ENCODE measurements at regions not wholly inside any gene's neighbourhood (a gene's known extent, or its start where the extent isn't known, plus 50 kb on each side); places are given as distances from the start of the nearest gene placed in this dataset.

DNA sequence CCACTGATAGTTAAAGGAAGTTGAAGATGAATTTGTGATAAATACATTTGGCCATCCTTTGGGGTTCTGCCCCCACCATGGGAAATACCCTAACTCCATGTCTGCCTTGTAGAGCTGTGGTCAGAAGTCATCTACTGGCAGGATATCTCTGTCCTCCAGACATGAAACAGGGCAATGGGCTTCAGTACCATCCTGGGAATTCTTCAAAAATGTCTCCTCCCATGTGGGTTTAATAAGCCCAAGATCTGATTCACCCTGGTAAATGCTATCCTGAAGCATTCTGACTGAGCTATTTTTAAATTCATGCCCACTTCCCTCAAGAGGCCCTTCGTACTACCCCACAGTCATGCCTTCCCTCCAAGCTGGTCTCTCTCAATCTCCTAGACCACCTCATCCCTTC is 113.7 kb upstream of the SLC25A36 start:
- intact Hi-C loops (cut with micrococcal nuclease), result no loop called here
- H3K36me3 Mint-ChIP-seq (ENCODE audit: low read depth), result no peaks in the 10 kb centered on the region
- peaks cover 4% of the 10 kb centered on the region for H3K4me1 Mint-ChIP-seq (ENCODE audit: low read depth)
- H3K27ac Mint-ChIP-seq, result no peak overlapping the region
- no peak overlapping the region for H3K4me3 Mint-ChIP-seq (ENCODE audit: low read depth)
- H3K9me3 Mint-ChIP-seq, result no peaks in the 10 kb centered on the region
- DNase-seq (ENCODE audit: low spot score), result no peak
- H3K27me3 Mint-ChIP-seq (ENCODE audit: low read depth), result peaks cover 6% of the 10 kb centered on the region

DNA sequence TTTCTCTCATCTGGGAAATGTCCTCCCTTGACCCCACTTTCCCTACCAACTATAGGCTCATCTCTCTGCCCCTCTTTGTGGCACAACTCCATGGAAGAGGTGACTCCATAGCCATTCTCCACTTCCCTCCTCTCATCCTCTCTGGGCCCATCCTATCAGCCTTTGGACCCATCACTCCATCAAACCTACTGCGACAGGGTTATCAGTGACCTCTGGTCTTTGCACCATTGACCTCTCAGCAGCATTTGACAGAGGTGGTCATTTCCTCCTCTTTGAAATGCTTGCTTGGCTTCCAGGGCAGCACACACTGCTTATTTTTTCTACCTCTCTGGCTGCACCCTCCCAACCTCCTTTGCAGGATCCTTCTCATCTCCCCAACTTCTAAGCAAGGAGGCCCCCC is 113.1 kb upstream of the SLC25A36 start:
- Mint-ChIP-seq H3K27me3 (ENCODE audit: low read depth) (peaks cover 8% of the 10 kb centered on the region), H3K27ac (no peak overlapping the region), H3K9me3 (no peaks in the 10 kb centered on the region), H3K36me3 (ENCODE audit: low read depth) (no peaks in the 10 kb centered on the region), H3K4me3 (ENCODE audit: low read depth) (no peak overlapping the region), H3K4me1 (ENCODE audit: low read depth) (peaks cover 6% of the 10 kb centered on the region)
- intact Hi-C loops (cut with micrococcal nuclease), result no loop called here
- no peak for DNase-seq (ENCODE audit: low spot score)

DNA sequence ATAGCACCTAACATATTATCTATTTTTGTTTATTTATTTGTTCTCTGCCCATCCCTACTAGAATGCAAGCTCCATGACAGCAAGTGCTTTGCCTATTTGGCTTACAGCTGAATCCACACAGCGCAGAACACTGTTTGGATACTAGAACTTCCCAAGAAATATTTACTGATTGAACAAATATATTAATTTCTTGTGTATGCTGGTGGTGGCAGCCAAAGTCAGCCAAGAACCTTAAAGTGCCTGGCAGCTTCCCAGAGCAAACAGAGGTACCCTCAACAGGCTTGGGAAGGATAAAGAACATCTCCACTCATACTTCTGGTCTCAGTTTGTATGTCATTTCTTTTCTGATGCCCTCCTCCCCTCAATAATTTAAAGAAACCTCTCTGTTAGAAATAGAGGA is 111.8 kb upstream of the SLC25A36 start:
- H3K4me3 Mint-ChIP-seq (ENCODE audit: low read depth), result no peak overlapping the region
- intact Hi-C loops (cut with micrococcal nuclease), result no loop called here
- H3K27me3 Mint-ChIP-seq (ENCODE audit: low read depth), result peaks cover 16% of the 10 kb centered on the region
- peaks cover 8% of the 10 kb centered on the region for H3K4me1 Mint-ChIP-seq (ENCODE audit: low read depth)
- H3K27ac Mint-ChIP-seq, result no peak overlapping the region
- no peak for DNase-seq (ENCODE audit: low spot score)
- no peaks in the 10 kb centered on the region for H3K9me3 Mint-ChIP-seq
- H3K36me3 Mint-ChIP-seq (ENCODE audit: low read depth), result no peaks in the 10 kb centered on the region

DNA sequence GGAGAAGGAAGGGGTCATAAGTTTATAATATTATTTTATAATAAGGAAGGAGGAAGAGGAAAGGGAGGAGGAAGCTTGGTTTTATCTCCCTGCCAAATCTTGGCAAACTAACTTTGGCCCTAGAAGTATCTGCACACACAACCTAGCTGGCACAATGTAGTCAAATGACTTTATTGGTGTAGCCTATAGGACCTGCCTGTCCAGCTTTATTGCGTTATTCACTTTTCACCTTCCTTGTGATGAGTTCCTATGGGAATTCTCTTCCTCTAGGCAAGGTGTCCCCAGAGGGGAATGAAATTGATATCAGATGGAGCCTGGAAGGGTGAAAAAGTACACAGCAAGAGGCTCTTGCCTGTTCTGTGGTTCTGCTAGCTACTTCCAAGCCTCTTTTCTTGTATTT is 111.2 kb upstream of the SLC25A36 start:
- Mint-ChIP-seq H3K9me3 (no peaks in the 10 kb centered on the region), H3K27me3 (ENCODE audit: low read depth) (peaks cover 20% of the 10 kb centered on the region)

DNA sequence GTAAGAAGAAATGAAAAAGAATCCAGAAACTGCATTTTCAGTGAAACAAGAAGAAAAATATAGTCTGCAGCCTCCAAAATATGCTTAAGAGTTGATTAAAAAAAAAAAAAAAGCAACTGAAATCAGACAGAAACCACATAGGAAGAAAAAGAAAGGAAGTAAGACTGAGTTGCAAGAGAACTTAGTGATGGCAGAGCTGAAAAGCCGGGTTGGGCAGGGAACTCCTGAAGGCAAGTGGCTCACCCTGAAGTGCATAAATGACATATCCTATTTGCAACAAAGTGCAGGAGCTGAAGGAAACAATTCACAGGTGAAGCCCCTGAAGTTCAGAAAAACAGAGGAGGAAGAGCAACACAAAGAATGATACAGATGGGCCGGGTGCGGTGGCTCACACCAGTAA is 108.8 kb upstream of the SLC25A36 start:
- Mint-ChIP-seq H3K9me3 (no peaks in the 10 kb centered on the region), H3K27me3 (ENCODE audit: low read depth) (peaks cover 20% of the 10 kb centered on the region), H3K27ac (no peak overlapping the region), H3K36me3 (ENCODE audit: low read depth) (no peaks in the 10 kb centered on the region), H3K4me1 (ENCODE audit: low read depth) (peaks cover 8% of the 10 kb centered on the region), H3K4me3 (ENCODE audit: low read depth) (no peak overlapping the region)
- intact Hi-C loops (cut with micrococcal nuclease), result no loop called here
- no peak for DNase-seq (ENCODE audit: low spot score)

More for the DNA sequence above, 111.2 kb upstream of the SLC25A36 start:
- H3K4me3 Mint-ChIP-seq (ENCODE audit: low read depth), result no peak overlapping the region
- intact Hi-C loops (cut with micrococcal nuclease), result no loop called here
- no peaks in the 10 kb centered on the region for H3K36me3 Mint-ChIP-seq (ENCODE audit: low read depth)
- no peak overlapping the region for H3K27ac Mint-ChIP-seq
- peaks cover 8% of the 10 kb centered on the region for H3K4me1 Mint-ChIP-seq (ENCODE audit: low read depth)
- DNase-seq (ENCODE audit: low spot score), result no peak

DNA sequence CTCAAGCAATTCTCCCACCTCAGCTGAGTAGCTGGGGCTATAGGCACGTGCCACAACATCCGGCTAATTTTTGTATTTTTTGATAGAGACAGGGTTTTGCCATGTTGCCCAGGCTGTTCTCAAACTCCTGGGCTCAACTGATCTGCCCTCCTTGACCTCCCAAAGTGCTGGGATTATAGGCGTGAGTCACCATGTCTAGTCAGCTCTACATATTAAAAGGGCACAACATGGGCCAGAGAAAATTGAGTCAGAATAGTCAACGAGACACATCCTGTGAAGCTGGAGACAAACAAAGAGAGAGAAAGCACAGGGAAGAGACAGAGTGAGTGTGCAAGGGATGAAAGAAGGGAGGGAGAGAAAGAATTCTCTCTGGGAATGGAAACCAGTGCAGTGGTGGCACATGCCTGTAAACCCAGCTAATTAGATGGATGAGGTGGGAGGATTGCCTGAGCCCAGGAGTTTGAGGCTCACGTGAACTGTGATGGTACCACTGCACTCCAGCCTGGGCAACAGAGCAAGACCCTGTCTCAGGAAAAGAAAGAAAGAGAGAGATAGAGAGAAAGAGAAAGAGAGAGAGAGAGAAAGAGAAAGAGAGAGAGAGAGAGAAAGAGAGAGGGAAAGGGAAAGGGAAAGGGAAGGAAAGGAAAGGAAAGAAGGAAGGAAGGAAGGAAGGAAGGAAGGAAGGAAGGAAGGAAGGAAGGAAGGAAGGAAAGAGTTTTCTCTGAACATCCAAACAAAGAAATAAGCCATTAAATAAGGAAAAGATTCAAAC is 107.2 kb upstream of the SLC25A36 start:
- H3K4me1 Mint-ChIP-seq (ENCODE audit: low read depth), result peaks cover 8% of the 10 kb centered on the region
- no peaks in the 10 kb centered on the region for H3K9me3 Mint-ChIP-seq
- no peak for DNase-seq (ENCODE audit: low spot score)
- H3K36me3 Mint-ChIP-seq (ENCODE audit: low read depth), result no peaks in the 10 kb centered on the region
- no peak overlapping the region for H3K4me3 Mint-ChIP-seq (ENCODE audit: low read depth)
- intact Hi-C loops (cut with micrococcal nuclease), result no loop called here
- H3K27me3 Mint-ChIP-seq (ENCODE audit: low read depth), result peaks cover 20% of the 10 kb centered on the region
- H3K27ac Mint-ChIP-seq, result no peak overlapping the region

DNA sequence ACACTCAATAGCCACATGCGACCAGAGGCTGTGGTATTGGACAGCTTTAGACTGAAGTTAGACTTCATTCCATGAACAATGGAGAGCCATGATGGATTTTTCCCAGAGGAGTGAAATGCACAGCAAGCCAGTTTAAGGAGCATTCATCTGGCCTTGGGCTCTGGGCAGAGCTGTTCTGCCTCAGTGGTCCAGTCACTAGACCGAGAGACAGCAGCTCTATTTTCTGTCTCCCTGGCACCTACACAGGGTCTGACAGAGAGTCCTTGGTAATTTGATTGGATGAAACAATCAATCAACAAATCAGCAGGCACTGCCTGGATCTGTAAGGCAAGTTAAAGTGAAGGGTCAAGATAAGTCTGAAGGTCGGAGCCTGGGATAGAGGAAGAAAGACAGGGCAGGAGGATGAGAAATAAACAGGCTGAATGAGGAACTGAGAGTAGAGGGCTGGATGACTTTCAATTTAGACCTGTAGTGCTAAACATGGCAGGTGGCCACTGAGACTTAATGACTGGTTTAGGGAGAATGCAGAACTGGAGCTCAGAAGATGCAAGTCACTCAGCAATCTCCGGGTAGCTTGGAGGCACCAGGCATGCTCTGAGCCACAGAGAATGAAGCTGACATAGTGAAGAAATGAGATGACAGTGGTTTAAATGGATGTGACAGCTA is 98.5 kb upstream of the SLC25A36 start:
- DNase-seq (ENCODE audit: low spot score), result no peak
- Mint-ChIP-seq H3K4me1 (ENCODE audit: low read depth) (peaks cover 15% of the 10 kb centered on the region), H3K9me3 (no peaks in the 10 kb centered on the region), H3K4me3 (ENCODE audit: low read depth) (no peak overlapping the region), H3K27me3 (ENCODE audit: low read depth) (peaks cover 14% of the 10 kb centered on the region), H3K36me3 (ENCODE audit: low read depth) (no peaks in the 10 kb centered on the region), H3K27ac (no peak overlapping the region)
- intact Hi-C loops (cut with micrococcal nuclease), result no loop called here

DNA sequence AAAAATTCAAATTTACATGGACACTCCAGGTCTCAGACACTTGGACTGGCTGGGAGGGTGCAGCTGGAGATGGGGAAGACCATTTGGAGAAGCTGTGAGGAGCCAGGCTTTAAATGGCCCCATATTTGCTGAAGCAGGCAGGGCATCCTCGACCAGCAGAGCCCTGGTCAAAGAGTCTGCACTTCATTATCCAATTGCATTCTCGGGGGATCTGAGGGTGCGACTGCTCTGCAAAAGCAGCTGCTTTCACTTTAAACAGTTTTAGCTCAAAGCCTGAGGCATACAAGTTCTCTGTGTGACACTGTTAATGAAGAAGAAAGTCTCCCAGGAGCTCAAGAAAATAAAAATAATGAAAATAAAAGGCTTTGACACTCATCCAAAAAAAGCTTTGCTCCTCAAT is 98.0 kb upstream of the SLC25A36 start:
- Mint-ChIP-seq H3K9me3 (no peaks in the 10 kb centered on the region), H3K27ac (no peak overlapping the region), H3K4me3 (ENCODE audit: low read depth) (no peak overlapping the region), H3K36me3 (ENCODE audit: low read depth) (no peaks in the 10 kb centered on the region), H3K27me3 (ENCODE audit: low read depth) (peaks cover 15% of the 10 kb centered on the region), H3K4me1 (ENCODE audit: low read depth) (peaks cover 15% of the 10 kb centered on the region)
- no peak for DNase-seq (ENCODE audit: low spot score)
- intact Hi-C loops (cut with micrococcal nuclease), result no loop called here

DNA sequence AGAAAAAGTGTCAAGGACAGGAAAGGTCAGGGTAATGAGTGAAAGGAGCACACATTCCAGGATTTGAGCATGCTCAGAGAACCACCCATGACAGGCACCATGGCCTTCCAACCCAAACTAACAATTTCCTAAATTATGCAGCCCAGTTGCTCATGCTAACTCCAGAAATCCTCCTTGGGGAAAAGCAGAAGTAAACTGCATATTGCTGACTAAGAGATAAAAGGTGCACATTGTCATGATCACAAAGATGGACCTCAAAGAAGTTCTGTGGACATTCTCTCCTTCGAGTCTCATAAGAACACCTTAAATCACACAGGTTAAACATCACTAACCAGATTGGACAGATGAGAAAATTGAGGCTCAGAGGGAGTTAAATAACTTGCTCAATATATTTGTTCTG is 97.6 kb upstream of the SLC25A36 start:
- Mint-ChIP-seq H3K4me3 (ENCODE audit: low read depth) (no peak overlapping the region), H3K27me3 (ENCODE audit: low read depth) (peaks cover 19% of the 10 kb centered on the region), H3K27ac (no peak overlapping the region), H3K9me3 (no peaks in the 10 kb centered on the region), H3K36me3 (ENCODE audit: low read depth) (no peaks in the 10 kb centered on the region), H3K4me1 (ENCODE audit: low read depth) (peaks cover 15% of the 10 kb centered on the region)
- intact Hi-C loops (cut with micrococcal nuclease), result no loop called here
- no peak for DNase-seq (ENCODE audit: low spot score)

DNA sequence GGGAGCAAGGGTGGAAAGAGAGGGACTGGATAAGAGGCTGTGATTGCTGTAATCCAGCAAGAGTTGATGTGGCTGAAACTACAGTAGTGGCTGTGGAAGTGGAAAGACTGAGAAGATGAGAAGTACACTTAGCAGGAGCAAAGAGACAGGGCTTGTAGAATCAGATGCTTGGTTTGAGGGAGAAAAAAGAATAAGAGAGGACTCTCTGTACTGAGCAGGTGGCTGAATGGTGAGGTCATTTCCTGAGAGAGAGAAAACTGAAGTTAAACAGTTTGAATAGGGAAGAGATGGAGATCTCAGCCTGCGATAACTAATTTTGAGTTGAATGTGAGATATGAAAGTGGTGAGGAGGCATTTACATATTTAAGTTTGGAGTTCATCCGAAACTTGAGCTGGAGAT is 95.8 kb upstream of the SLC25A36 start:
- H3K4me1 Mint-ChIP-seq (ENCODE audit: low read depth), result peaks cover 15% of the 10 kb centered on the region
- H3K27me3 Mint-ChIP-seq (ENCODE audit: low read depth), result peaks cover 25% of the 10 kb centered on the region
- DNase-seq (ENCODE audit: low spot score), result no peak
- intact Hi-C loops (cut with micrococcal nuclease), result no loop called here
- H3K27ac Mint-ChIP-seq, result no peak overlapping the region
- H3K36me3 Mint-ChIP-seq (ENCODE audit: low read depth), result no peaks in the 10 kb centered on the region
- H3K9me3 Mint-ChIP-seq, result no peaks in the 10 kb centered on the region
- no peak overlapping the region for H3K4me3 Mint-ChIP-seq (ENCODE audit: low read depth)

DNA sequence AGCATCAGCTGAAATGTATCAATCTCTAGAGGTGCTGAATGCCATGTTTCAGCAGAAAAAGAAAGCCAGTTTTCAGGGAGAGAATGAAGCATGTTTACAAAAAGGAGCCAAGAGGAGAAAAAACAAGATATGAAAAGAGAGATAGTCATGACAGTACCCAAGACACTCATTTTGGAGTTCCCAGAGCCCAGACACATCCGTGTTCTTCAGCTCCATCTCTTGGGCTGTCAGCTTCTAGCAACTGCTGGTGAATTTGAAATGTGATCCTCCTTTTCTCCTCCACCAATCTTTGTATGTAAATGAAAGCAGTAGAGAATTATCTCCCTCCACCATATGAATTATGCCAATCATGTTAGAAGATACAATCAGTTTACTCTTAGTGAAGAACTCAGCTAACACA is 93.0 kb upstream of the SLC25A36 start:
- no peak overlapping the region for H3K4me3 Mint-ChIP-seq (ENCODE audit: low read depth)
- no peak overlapping the region for H3K27ac Mint-ChIP-seq
- intact Hi-C loops (cut with micrococcal nuclease), result no loop called here
- H3K36me3 Mint-ChIP-seq (ENCODE audit: low read depth), result no peaks in the 10 kb centered on the region
- H3K27me3 Mint-ChIP-seq (ENCODE audit: low read depth), result peaks cover 23% of the 10 kb centered on the region
- H3K4me1 Mint-ChIP-seq (ENCODE audit: low read depth), result peaks cover 15% of the 10 kb centered on the region
- H3K9me3 Mint-ChIP-seq, result no peaks in the 10 kb centered on the region
- no peak for DNase-seq (ENCODE audit: low spot score)

DNA sequence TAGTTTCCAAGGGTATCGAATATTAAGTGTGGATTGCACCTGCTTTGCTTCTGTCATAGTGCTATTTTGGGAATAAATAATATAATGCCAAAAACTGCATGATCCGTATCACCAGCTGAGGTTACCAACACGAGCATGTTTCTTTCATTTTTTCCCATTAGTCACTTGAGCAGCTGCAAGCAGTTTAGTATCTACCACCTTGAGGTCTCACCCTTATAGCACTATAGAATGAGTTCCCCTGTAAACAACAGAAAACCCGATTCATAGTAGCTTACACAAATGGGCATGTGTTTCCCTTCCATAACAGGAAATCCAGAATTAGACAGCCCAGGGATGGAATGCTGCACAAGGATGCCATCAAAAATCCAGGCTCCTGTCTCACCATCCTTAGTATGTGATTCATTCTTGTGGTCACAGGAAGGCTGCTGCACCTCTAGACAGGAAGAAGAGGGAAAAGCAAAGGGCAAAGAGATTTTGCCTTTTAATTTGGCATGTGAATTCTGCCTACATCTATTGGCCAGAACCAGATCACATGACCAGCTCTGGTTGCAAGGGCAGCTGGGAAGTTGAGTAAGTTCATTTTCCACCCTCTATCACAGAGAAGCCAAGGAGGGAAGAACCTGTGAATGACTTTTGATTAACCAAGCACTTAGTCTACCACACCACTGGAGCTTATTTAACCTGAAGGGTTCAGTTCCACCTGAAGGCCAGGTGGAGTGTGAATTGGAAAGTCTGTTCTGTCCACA is 91.3 kb upstream of the SLC25A36 start:
- Mint-ChIP-seq H3K4me3 (ENCODE audit: low read depth) (no peak overlapping the region), H3K27ac (no peak overlapping the region), H3K27me3 (ENCODE audit: low read depth) (peaks cover 28% of the 10 kb centered on the region), H3K9me3 (no peaks in the 10 kb centered on the region), H3K36me3 (ENCODE audit: low read depth) (no peaks in the 10 kb centered on the region), H3K4me1 (ENCODE audit: low read depth) (peaks cover 11% of the 10 kb centered on the region)
- intact Hi-C loops (cut with micrococcal nuclease), result no loop called here
- no peak for DNase-seq (ENCODE audit: low spot score)

DNA sequence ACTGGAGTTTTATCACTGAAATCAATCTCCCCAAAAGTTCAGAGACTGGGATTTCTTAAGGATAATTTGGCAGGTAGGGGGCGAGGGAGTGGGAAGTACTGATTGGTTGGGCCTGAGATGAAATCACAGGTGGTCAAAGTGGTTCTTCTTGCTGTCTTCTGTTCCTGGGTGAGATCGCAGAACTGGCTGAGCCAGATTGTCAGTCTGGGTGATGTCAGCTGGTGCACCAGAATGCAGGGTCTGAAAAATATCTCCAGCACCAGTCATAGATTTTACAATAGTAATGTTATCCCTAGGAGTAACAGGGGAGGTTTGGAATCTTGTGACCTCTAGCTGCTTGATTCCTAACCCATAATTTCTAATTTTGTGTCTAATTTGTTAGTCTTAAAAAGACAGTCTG is 86.7 kb upstream of the SLC25A36 start:
- Mint-ChIP-seq H3K36me3 (ENCODE audit: low read depth) (no peaks in the 10 kb centered on the region), H3K27me3 (ENCODE audit: low read depth) (peaks cover 14% of the 10 kb centered on the region), H3K27ac (no peak overlapping the region), H3K9me3 (no peaks in the 10 kb centered on the region), H3K4me1 (ENCODE audit: low read depth) (no peaks in the 10 kb centered on the region), H3K4me3 (ENCODE audit: low read depth) (no peak overlapping the region)
- no peak for DNase-seq (ENCODE audit: low spot score)
- intact Hi-C loops (cut with micrococcal nuclease), result no loop called here

All from activated T-helper 2 cell treated with anti-CD3 and anti-CD28 coated beads, Interferon-gamma antibody, Interleukin-2, Interleukin-4, amounts not matched to agents 10 μg/mL and 5 μg/mL and 100 μg/mL, durations not matched to agents 14 hours and 24 hours and 36 hours (primary cell).